ENCODE measurements at regions not wholly inside any gene's neighbourhood (a gene's known extent, or its start where the extent isn't known, plus 50 kb on each side); places are given as distances from the start of the nearest gene placed in this dataset.

DNA sequence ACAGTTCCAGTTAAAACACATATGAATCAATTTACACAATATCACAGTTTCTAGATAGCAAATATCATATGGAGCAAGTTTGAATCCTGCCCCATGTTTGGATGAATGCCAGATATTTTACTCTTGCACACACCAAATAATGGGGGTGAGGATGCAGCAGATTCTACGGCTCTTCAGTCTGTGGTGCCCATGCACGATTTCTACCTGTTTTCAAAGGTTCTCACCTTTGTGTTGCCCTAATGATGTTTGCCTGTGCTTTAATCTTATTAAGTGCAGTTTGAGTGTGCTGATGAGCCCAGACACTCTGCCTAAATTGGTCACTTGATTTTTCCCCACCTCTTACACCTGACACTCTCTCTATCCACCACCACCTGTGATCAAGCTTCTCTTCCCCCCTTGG is 119.6 kb downstream of the NPY start:
- no peak overlapping the region for H3K27ac ChIP-seq (ENCODE audit: control insufficient read depth, insufficient read depth, low read length)
- dilution Hi-C loops (cut with MboI; ENCODE audit: extremely low pct_ligation_motif_present, low sequenced_read_pairs): no loop called here
- peaks cover 13% of the 10 kb centered on the region for H3K4me1 ChIP-seq (ENCODE audit: control insufficient read depth, extremely low read depth, insufficient read depth, low read length)
- H3K79me2 ChIP-seq (ENCODE audit: control insufficient read depth, insufficient read depth, low read length): no peaks in the 10 kb centered on the region
- no peaks in the 10 kb centered on the region for H3K9me1 ChIP-seq (ENCODE audit: control insufficient read depth, extremely low read depth, insufficient read depth, low read length)
- H3K27me3 ChIP-seq (ENCODE audit: control insufficient read depth, extremely low read depth, insufficient read depth, low read length): no peaks in the 10 kb centered on the region
- H3K4me3 ChIP-seq (ENCODE audit: control insufficient read depth in 2 of 3, extremely low read depth in 1 of 3, insufficient read depth in 2 of 3, low read depth in 1 of 3, low read length in 3 of 3): no peak overlapping the region
- no peak overlapping the region for H2AFZ ChIP-seq (ENCODE audit: control insufficient read depth, low read length)
- FAIRE-seq (no peak), DNase-seq (ENCODE audit: low read depth, low spot score) (no peak)
- no peaks in the 10 kb centered on the region for H4K20me1 ChIP-seq (ENCODE audit: control insufficient read depth, extremely low read depth, insufficient read depth, low read length)
- H3K36me3 ChIP-seq (ENCODE audit: control insufficient read depth in 2 of 2, extremely low read depth in 1 of 2, insufficient read depth in 2 of 2, low read length in 2 of 2): no peaks in the 10 kb centered on the region
- H3K9me3 ChIP-seq (ENCODE audit: control insufficient read depth, low read depth, low read length): no peaks in the 10 kb centered on the region
- TF ChIP-seq, protein P1, sequence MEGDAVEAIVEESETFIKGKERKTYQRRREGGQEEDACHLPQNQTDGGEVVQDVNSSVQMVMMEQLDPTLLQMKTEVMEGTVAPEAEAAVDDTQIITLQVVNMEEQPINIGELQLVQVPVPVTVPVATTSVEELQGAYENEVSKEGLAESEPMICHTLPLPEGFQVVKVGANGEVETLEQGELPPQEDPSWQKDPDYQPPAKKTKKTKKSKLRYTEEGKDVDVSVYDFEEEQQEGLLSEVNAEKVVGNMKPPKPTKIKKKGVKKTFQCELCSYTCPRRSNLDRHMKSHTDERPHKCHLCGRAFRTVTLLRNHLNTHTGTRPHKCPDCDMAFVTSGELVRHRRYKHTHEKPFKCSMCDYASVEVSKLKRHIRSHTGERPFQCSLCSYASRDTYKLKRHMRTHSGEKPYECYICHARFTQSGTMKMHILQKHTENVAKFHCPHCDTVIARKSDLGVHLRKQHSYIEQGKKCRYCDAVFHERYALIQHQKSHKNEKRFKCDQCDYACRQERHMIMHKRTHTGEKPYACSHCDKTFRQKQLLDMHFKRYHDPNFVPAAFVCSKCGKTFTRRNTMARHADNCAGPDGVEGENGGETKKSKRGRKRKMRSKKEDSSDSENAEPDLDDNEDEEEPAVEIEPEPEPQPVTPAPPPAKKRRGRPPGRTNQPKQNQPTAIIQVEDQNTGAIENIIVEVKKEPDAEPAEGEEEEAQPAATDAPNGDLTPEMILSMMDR (optimal IDR thresholded peaks at IDR 0.05 in 1 of 3, IDR thresholded peaks at IDR 0.05 in 1 of 3, conservative IDR thresholded peaks at IDR 0.05 in 1 of 3; ENCODE audit: extremely low read depth in 1 of 3, insufficient read depth in 2 of 3, low read length in 3 of 3): no peak
- no peak for TF ChIP-seq EZH2 (IDR thresholded peaks at IDR 0.05; ENCODE audit: low read length)
- no peak overlapping the region for H3K4me2 ChIP-seq (ENCODE audit: control insufficient read depth, extremely low read depth, insufficient read depth, low read depth, low read length)
- H3K9ac ChIP-seq (ENCODE audit: control insufficient read depth, extremely low read depth, insufficient read depth, low read length): no peak overlapping the region

DNA sequence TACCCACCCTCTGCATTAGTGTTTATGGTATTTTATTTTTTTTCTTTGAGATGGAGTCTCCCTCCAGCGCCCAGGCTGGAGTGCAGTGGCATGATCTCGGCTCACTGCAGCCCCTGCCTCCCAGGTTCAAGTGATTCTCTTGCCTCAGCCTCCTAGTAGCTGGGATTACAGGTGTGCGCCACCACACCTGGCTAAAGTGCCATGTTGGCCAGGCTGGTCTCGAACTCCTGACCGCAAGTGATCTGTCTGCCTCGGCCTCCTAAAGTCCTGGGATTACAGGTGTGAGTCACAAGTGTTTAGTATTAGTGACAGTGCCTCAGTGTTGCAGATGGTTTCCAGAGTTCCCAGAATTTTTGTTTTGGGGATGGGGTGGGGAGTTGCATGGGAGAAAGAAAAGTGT is 120.3 kb downstream of the NPY start:
- no peak for FAIRE-seq
- Histone ChIP-seq H3K27ac (ENCODE audit: control insufficient read depth, insufficient read depth, low read length) (no peak overlapping the region), H3K9me3 (ENCODE audit: control insufficient read depth, low read depth, low read length) (no peaks in the 10 kb centered on the region), H2AFZ (ENCODE audit: control insufficient read depth, low read length) (no peak overlapping the region), H4K20me1 (ENCODE audit: control insufficient read depth, extremely low read depth, insufficient read depth, low read length) (no peaks in the 10 kb centered on the region), H3K36me3 (ENCODE audit: control insufficient read depth in 2 of 2, extremely low read depth in 1 of 2, insufficient read depth in 2 of 2, low read length in 2 of 2) (no peaks in the 10 kb centered on the region), H3K4me1 (ENCODE audit: control insufficient read depth, extremely low read depth, insufficient read depth, low read length) (peaks cover 13% of the 10 kb centered on the region), H3K79me2 (ENCODE audit: control insufficient read depth, insufficient read depth, low read length) (no peaks in the 10 kb centered on the region), H3K4me2 (ENCODE audit: control insufficient read depth, extremely low read depth, insufficient read depth, low read depth, low read length) (no peak overlapping the region), H3K9ac (ENCODE audit: control insufficient read depth, extremely low read depth, insufficient read depth, low read length) (no peak overlapping the region), H3K4me3 (ENCODE audit: control insufficient read depth in 2 of 3, extremely low read depth in 1 of 3, insufficient read depth in 2 of 3, low read depth in 1 of 3, low read length in 3 of 3) (no peak overlapping the region), H3K9me1 (ENCODE audit: control insufficient read depth, extremely low read depth, insufficient read depth, low read length) (no peaks in the 10 kb centered on the region), H3K27me3 (ENCODE audit: control insufficient read depth, extremely low read depth, insufficient read depth, low read length) (no peaks in the 10 kb centered on the region)
- dilution Hi-C loops (cut with MboI; ENCODE audit: extremely low pct_ligation_motif_present, low sequenced_read_pairs): no loop called here
- no peak for TF ChIP-seq EZH2 (IDR thresholded peaks at IDR 0.05; ENCODE audit: low read length)
- TF ChIP-seq, protein P1 (optimal IDR thresholded peaks at IDR 0.05 in 1 of 3, IDR thresholded peaks at IDR 0.05 in 1 of 3, conservative IDR thresholded peaks at IDR 0.05 in 1 of 3; ENCODE audit: extremely low read depth in 1 of 3, insufficient read depth in 2 of 3, low read length in 3 of 3): no peak
- no peak for DNase-seq (ENCODE audit: low read depth, low spot score)

Measured in keratinocyte (primary cell).